Right lobe of liver (tissue), 6 donors: ENCODE measurements at regions not wholly inside any gene's neighbourhood (a gene's known extent, or its start where the extent isn't known, plus 50 kb on each side); places are given as distances from the start of the nearest gene placed in this dataset.

Experiments used
- ATAC-seq, 4 donors: fragments of 200-7000 bp; cut with Tn5 transposase; one replicate each; pipeline ENCODE4 v1.9.1; 2020; ENCODE audit warnings: mild to moderate bottlenecking in 4 of 4, moderate library complexity in 4 of 4
- DNase-seq, 3 donors: peaks; one replicate each; pipeline ENCODE4 v3.0.0-alpha.2; 2020
- H3K27ac ChIP-seq, 3 donors: fragments of 200-600 bp; one replicate each; pipeline ENCODE4 v1.8.0; 2022
- H3K27me3 ChIP-seq, 2 donors: fragments of 200-600 bp; one replicate each; pipeline ENCODE4 v1.8.0; 2022
- H3K36me3 ChIP-seq, 4 donors: fragments of 200-600 bp; sonication (generic) in 1 of 4; one replicate each; pipeline versions ENCODE4 v1.5.1 to v1.8.0; 2017 to 2022; ENCODE audit warnings: control low read depth in 1 of 4
- H3K4me1 ChIP-seq, 4 donors: fragments of 200-600 bp; sonication (generic) in 1 of 4; one replicate each; pipeline versions ENCODE4 v1.5.1 to v1.8.0; 2017 to 2022; ENCODE audit warnings: control low read depth in 1 of 4
- H3K4me3 ChIP-seq, 3 donors: fragments of 200-600 bp; one replicate each; pipeline ENCODE4 v1.8.0; 2022
- H3K9me3 ChIP-seq, 4 donors: fragments of 200-600 bp; sonication (generic) in 1 of 4; one replicate each; pipeline versions ENCODE4 v1.5.1 to v1.8.0; 2017 to 2022; ENCODE audit warnings: control low read depth in 1 of 4
- POLR2A ChIP-seq: fragments of 450-650 bp; IDR thresholded peaks from one replicate; pipeline ENCODE4 v1.6.1; 2017; ENCODE audit warnings: antibody characterized with exemption, mild to moderate bottlenecking
- WGBS: methylation state at CpG from one replicate; pipeline ENCODE4 v1.1.6; 2018; ENCODE audit warnings: low coverage, low lambda C conversion rate; ENCODE audit not compliant: insufficient coverage; ENCODE audit errors: missing lambda C conversion rate; 5-methylcytosine and 5-hydroxymethylcytosine counted together
- intact Hi-C, 2 donors: fragments of 100-400 bp; cut with DNase I; formaldehyde crosslinking; loops; one replicate each; pipeline versions ENCODE4 v1.11.2 to v1.14.1; 2022
- TF ChIP-seq, protein P1 (sequence below), 4 donors: fragments of 200-600 bp in 3 of 4; fragments of 450-650 bp in 1 of 4; IDR thresholded peaks; one replicate each; pipeline versions ENCODE4 v1.5.1 to v1.8.0; 2016 to 2022; ENCODE audit warnings: antibody characterized with exemption in 4 of 4, mild to moderate bottlenecking in 2 of 4
- donor health status: DM: no; HTN: yes; CAD: no.
- donor health status: DM: no; HTN: no; CAD: no.
- donor health status: DM: no; HTN: no; CAD: no.
- donor health status: DM: no; HTN: yes; CAD: no.
- donor health status: DM: no; HTN: yes; CAD: no.

DNA sequence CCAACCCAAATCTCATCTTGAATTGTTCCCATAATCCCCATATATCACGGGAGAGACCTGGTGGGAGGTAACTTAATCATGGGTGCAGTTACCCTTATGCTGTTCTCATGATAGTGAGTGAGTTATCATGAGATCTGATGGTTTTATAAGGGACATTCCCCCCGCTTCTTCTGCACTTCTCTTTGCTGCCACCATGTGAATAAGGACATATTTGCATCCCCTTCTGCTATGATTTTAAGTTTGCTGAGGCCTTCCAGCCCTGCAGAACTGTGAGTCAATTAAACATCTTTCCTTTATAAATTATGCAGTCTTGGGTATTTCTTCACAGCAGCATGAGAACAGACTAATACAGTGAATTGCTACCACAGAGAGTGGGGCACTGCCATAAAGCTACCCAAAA, 179.1 kb downstream of the LRIG3 start:
- Histone ChIP-seq H3K27ac (no peak overlapping the region), H3K27me3 (no peaks in the 10 kb centered on the region), H3K36me3 (no peaks in the 10 kb centered on the region), H3K4me1 (no peaks in the 10 kb centered on the region), H3K4me3 (no peak overlapping the region), H3K9me3 (no peaks in the 10 kb centered on the region)
- intact Hi-C loops: no loop called here
- 83% methylated on average over 2 of the region's 2 CpGs for WGBS
- TF ChIP-seq, protein P1, sequence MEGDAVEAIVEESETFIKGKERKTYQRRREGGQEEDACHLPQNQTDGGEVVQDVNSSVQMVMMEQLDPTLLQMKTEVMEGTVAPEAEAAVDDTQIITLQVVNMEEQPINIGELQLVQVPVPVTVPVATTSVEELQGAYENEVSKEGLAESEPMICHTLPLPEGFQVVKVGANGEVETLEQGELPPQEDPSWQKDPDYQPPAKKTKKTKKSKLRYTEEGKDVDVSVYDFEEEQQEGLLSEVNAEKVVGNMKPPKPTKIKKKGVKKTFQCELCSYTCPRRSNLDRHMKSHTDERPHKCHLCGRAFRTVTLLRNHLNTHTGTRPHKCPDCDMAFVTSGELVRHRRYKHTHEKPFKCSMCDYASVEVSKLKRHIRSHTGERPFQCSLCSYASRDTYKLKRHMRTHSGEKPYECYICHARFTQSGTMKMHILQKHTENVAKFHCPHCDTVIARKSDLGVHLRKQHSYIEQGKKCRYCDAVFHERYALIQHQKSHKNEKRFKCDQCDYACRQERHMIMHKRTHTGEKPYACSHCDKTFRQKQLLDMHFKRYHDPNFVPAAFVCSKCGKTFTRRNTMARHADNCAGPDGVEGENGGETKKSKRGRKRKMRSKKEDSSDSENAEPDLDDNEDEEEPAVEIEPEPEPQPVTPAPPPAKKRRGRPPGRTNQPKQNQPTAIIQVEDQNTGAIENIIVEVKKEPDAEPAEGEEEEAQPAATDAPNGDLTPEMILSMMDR (IDR thresholded peaks at IDR 0.05): no peak
- no peak for TF ChIP-seq POLR2A
- DNase-seq (no peak), ATAC-seq (no peak)

DNA sequence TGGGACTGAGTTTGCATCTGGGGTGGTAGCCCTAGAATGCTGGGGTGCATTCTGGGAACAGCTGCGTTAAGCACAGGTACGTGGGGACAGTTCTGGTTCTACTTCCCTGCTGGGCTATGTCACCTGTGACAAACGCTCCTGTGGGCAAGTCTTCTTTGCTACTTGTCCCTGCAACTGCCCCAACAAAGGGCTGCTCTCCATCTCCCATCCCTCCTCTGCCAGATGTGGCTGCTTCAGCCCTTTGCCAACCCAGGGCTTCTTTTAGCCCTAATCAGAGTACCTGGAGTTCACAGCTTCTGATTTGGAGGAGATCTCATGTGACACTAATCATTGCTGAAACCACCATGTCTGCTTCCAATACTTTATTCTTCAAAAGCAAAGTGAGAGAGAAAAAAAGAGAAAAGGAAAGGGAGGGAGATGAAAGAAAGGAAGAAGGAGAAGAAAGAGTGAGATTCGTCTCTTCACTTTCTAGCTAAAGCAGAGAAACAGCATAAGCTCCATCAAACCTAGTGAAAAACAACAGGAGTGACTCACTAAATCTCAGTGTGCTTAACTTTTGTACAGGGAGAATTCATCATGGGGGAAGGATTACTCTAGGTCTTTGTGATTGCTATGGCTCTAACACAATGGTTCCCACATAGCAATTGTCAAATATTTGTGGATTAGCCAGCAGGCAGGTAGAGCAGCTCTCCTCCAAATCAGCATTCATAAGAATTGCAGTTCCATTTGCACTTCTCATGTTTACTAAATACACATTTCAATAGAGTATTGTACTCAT, 174.8 kb downstream of the LRIG3 start:
- no peak for ATAC-seq
- Histone ChIP-seq H3K27me3 (no peaks in the 10 kb centered on the region), H3K4me1 (no peaks in the 10 kb centered on the region), H3K9me3 (no peaks in the 10 kb centered on the region), H3K4me3 (no peak overlapping the region), H3K36me3 (no peaks in the 10 kb centered on the region), H3K27ac (no peak overlapping the region)
- 84% methylated on average over 4 of the region's 4 CpGs for WGBS
- no peak for TF ChIP-seq POLR2A
- TF ChIP-seq, protein P1 (IDR thresholded peaks at IDR 0.05): no peak
- no peak for DNase-seq
- intact Hi-C loops: no loop called here

DNA sequence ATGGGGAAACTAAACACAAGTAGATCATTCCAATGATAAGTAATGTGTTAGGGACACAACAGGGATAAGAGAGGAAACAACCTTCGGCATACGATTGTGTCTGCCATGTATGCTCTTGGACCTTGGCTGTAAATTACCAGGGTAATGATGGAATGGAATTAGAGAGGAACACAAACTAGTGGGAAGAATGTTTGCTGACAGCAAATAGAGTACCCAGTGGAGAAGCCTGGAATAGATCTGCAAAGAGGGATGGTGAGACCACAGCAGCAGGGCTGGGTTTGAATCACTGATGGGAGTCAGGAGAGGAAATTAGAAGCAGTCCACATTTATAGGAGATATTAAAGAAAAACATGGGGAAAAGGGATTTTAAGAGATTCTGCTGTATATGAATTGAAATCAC, 172.8 kb downstream of the LRIG3 start:
- WGBS: 90% methylated on average over 2 of the region's 2 CpGs

DNA sequence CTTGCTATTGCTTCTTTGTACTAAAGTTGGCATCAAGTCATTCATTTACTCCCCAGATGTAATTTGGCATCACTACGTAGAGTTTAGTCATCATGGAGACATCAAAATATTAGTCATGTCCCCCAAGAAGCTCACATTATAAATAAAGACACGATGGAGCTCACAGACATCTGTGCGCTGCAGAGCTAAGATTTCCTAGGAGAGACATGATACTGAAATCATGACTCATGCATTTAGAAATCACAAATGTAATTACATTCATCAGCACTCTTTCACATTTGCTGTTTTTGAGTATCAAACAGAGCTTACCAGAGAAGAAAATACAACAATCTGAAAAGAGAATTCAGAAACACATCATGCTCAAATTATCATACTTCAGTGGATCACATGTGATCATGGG, 169.8 kb downstream of the LRIG3 start:
- Histone ChIP-seq H3K4me1 (no peaks in the 10 kb centered on the region), H3K36me3 (no peaks in the 10 kb centered on the region), H3K4me3 (no peak overlapping the region), H3K27ac (no peak overlapping the region), H3K9me3 (no peaks in the 10 kb centered on the region), H3K27me3 (no peaks in the 10 kb centered on the region)
- ATAC-seq (no peak), DNase-seq (no peak)
- intact Hi-C loops: no loop called here
- 59% methylated on average over 3 of the region's 3 CpGs for WGBS
- TF ChIP-seq, protein P1 (IDR thresholded peaks at IDR 0.05): no peak
- no peak for TF ChIP-seq POLR2A

More for the DNA sequence above, 172.8 kb downstream of the LRIG3 start:
- DNase-seq (no peak), ATAC-seq (no peak)
- intact Hi-C loops: no loop called here
- no peak for TF ChIP-seq POLR2A
- TF ChIP-seq, protein P1 (IDR thresholded peaks at IDR 0.05): no peak
- Histone ChIP-seq H3K36me3 (no peaks in the 10 kb centered on the region), H3K4me3 (no peak overlapping the region), H3K27me3 (no peaks in the 10 kb centered on the region), H3K27ac (no peak overlapping the region), H3K9me3 (no peaks in the 10 kb centered on the region), H3K4me1 (no peaks in the 10 kb centered on the region)
